SK-N-SH treated with all-trans-retinoic acid at 6 μM for 48 hours (cell line): ENCODE measurements at regions not wholly inside any gene's neighbourhood (a gene's known extent, or its start where the extent isn't known, plus 50 kb on each side); places are given as distances from the start of the nearest gene placed in this dataset.
"Not testable (repeated sequence)": the region's sequence is repeated elsewhere in the genome, so short reads cannot be mapped to it uniquely, and the experiment has no call there.

Source experiments
- PPARA ChIP-seq: fragments of 250-450 bp; sonication (Bioruptor Pico); IDR thresholded peaks from 2 replicates; pipeline ENCODE4 v1.5.0; 2020; ENCODE audit warnings: mild to moderate bottlenecking, borderline replicate concordance
- SNAI2 ChIP-seq: fragments of 250-450 bp; sonication (Bioruptor Pico); IDR thresholded peaks from 2 replicates; pipeline ENCODE4 v1.5.0; 2020; ENCODE audit warnings: mild to moderate bottlenecking, moderate library complexity
- ZC3H10 ChIP-seq: fragments of 250-450 bp; sonication (Bioruptor Pico); IDR thresholded peaks from 2 replicates; pipeline ENCODE4 v1.5.1; 2021; ENCODE audit warnings: mild to moderate bottlenecking, moderate library complexity
- ZFP30 ChIP-seq: fragments of 450-650 bp; formaldehyde crosslinking; IDR thresholded peaks from 2 replicates; pipeline ENCODE4 v1.5.0; 2022; ENCODE audit warnings: mild to moderate bottlenecking, moderate library complexity
- ZNF565 ChIP-seq: fragments of 450-650 bp; formaldehyde crosslinking; conservative IDR thresholded peaks from 2 replicates; pipeline ENCODE4 v1.5.0; 2020; ENCODE audit warnings: low read depth, mild to moderate bottlenecking, moderate library complexity
- TF ChIP-seq, protein P1 (sequence below): fragments of 250-450 bp; sonication (Bioruptor Pico); IDR thresholded peaks from 2 replicates; pipeline ENCODE4 v1.8.0; 2020; ENCODE audit warnings: mild to moderate bottlenecking, moderate library complexity, borderline replicate concordance
- TF ChIP-seq, protein P2 (sequence below): fragments of 250-450 bp; sonication (Bioruptor Pico); IDR thresholded peaks from 2 replicates; pipeline ENCODE4 v1.5.0; 2020; ENCODE audit warnings: mild to moderate bottlenecking, moderate library complexity
- TF ChIP-seq, protein P3 (sequence below): fragments of 250-450 bp; sonication (Bioruptor Pico); IDR thresholded peaks from 2 replicates; pipeline ENCODE4 v1.8.0; 2021; ENCODE audit warnings: low read depth, mild to moderate bottlenecking, moderate library complexity, borderline replicate concordance

DNA sequence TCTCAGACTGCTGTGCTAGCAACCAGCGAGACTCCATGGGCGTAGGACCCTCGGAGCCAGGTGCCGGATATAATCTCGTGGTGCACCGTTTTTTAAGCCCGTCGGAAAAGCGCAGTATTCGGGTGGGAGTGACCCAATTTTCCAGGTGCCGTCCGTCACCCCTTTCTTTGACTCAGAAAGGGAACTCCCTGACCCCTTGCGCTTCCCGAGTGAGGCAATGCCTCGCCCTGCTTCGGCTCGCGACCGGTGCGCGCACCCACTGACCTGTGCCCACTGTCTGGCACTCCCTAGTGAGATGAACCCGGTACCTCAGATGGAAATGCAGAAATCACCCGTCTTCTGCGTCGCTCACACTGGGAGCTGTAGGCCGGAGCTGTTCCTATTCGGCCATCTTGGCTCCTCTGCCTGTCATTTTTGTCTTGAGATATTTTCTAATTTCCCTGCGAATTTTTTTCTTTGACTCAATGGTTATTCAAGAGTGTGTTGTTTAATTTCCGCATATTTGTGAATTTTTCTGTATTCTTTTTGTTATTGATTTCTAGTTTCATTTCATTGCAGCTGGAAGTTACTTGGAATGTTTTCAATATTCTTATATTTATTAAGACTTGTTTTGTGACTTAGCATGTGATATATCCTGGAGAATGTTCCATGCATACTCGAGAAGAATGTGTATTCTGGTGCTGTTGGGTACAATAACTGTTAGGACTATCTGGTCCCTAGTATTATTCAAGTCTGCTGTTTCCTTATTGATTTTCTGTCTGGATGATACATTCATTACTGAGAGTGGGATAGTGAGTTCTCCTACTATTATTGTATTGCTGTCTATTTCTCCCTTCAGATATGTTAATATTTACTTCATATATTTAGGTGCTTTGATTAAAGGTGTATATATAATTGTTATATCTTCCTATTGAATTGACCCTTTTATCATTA, 125.3 kb upstream of the ASB18 start:
- not testable (repeated sequence) for TF ChIP-seq ZFP30 (CRISPR knock-in tag); PPARA (CRISPR knock-in tag); ZNF565 (CRISPR knock-in tag); ZC3H10; SNAI2 (CRISPR knock-in tag)
- TF ChIP-seq, protein P1, sequence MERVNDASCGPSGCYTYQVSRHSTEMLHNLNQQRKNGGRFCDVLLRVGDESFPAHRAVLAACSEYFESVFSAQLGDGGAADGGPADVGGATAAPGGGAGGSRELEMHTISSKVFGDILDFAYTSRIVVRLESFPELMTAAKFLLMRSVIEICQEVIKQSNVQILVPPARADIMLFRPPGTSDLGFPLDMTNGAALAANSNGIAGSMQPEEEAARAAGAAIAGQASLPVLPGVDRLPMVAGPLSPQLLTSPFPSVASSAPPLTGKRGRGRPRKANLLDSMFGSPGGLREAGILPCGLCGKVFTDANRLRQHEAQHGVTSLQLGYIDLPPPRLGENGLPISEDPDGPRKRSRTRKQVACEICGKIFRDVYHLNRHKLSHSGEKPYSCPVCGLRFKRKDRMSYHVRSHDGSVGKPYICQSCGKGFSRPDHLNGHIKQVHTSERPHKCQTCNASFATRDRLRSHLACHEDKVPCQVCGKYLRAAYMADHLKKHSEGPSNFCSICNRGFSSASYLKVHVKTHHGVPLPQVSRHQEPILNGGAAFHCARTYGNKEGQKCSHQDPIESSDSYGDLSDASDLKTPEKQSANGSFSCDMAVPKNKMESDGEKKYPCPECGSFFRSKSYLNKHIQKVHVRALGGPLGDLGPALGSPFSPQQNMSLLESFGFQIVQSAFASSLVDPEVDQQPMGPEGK (CRISPR knock-in tag), result not testable (repeated sequence)
- TF ChIP-seq, protein P2, sequence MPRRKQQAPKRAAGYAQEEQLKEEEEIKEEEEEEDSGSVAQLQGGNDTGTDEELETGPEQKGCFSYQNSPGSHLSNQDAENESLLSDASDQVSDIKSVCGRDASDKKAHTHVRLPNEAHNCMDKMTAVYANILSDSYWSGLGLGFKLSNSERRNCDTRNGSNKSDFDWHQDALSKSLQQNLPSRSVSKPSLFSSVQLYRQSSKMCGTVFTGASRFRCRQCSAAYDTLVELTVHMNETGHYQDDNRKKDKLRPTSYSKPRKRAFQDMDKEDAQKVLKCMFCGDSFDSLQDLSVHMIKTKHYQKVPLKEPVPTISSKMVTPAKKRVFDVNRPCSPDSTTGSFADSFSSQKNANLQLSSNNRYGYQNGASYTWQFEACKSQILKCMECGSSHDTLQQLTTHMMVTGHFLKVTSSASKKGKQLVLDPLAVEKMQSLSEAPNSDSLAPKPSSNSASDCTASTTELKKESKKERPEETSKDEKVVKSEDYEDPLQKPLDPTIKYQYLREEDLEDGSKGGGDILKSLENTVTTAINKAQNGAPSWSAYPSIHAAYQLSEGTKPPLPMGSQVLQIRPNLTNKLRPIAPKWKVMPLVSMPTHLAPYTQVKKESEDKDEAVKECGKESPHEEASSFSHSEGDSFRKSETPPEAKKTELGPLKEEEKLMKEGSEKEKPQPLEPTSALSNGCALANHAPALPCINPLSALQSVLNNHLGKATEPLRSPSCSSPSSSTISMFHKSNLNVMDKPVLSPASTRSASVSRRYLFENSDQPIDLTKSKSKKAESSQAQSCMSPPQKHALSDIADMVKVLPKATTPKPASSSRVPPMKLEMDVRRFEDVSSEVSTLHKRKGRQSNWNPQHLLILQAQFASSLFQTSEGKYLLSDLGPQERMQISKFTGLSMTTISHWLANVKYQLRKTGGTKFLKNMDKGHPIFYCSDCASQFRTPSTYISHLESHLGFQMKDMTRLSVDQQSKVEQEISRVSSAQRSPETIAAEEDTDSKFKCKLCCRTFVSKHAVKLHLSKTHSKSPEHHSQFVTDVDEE (CRISPR knock-in tag), result not testable (repeated sequence)
- TF ChIP-seq, protein P3, sequence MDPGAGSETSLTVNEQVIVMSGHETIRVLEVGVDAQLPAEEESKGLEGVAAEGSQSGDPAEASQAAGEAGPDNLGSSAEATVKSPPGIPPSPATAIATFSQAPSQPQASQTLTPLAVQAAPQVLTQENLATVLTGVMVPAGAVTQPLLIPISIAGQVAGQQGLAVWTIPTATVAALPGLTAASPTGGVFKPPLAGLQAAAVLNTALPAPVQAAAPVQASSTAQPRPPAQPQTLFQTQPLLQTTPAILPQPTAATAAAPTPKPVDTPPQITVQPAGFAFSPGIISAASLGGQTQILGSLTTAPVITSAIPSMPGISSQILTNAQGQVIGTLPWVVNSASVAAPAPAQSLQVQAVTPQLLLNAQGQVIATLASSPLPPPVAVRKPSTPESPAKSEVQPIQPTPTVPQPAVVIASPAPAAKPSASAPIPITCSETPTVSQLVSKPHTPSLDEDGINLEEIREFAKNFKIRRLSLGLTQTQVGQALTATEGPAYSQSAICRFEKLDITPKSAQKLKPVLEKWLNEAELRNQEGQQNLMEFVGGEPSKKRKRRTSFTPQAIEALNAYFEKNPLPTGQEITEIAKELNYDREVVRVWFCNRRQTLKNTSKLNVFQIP (CRISPR knock-in tag), result not testable (repeated sequence)
